GM12801 (cell line): ENCODE measurements at regions not wholly inside any gene's neighbourhood (a gene's known extent, or its start where the extent isn't known, plus 50 kb on each side); places are given as distances from the start of the nearest gene placed in this dataset.

Source experiments
- TF ChIP-seq, protein P1 (sequence below): IDR thresholded peaks from one replicate; pipeline ENCODE4 v1.5.1; 2011; ENCODE audit warnings: control low read depth; ENCODE audit not compliant: insufficient read length; ENCODE audit errors: extremely low read depth

DNA sequence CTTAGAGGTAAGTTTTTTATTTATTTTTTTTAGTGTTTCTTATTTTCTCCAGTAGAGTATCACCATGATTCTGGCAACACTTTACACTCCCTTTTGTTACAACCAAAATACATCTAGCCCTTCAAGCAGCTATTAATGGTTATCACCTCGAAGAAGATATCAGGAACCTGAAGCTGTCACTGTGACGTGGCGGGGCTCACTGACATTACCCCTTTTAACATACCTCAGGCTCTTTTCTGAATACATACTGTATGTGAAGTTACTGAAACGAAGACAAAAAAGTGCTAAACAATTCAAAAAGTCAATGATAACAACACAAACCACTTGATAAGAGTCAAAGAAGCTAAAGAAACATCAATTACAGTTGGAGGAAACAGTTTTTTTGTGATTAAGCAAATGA lies 1218.7 kb downstream of the EFNB2 start:
- TF ChIP-seq, protein P1, sequence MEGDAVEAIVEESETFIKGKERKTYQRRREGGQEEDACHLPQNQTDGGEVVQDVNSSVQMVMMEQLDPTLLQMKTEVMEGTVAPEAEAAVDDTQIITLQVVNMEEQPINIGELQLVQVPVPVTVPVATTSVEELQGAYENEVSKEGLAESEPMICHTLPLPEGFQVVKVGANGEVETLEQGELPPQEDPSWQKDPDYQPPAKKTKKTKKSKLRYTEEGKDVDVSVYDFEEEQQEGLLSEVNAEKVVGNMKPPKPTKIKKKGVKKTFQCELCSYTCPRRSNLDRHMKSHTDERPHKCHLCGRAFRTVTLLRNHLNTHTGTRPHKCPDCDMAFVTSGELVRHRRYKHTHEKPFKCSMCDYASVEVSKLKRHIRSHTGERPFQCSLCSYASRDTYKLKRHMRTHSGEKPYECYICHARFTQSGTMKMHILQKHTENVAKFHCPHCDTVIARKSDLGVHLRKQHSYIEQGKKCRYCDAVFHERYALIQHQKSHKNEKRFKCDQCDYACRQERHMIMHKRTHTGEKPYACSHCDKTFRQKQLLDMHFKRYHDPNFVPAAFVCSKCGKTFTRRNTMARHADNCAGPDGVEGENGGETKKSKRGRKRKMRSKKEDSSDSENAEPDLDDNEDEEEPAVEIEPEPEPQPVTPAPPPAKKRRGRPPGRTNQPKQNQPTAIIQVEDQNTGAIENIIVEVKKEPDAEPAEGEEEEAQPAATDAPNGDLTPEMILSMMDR: no peak

DNA sequence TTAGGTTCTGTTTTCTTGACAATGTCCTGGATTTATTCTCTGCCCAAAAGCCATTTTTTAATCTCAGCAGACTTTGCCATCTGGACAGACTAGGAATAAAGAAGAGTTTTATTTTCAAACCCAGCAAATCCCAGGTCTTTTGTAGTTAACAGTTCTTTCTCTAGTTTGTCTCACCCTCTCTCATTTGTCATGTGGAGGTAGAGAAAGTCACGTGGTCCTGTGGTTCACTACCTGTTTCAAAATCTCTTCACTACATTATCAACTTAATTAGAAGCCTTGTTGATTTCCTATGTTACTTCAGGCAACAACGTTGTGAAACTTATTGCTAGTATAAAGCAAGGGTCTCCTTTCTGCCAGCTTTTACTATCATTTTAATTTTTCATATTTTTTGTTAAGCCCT lies 1222.6 kb downstream of the EFNB2 start:
- TF ChIP-seq, protein P1: no peak

DNA sequence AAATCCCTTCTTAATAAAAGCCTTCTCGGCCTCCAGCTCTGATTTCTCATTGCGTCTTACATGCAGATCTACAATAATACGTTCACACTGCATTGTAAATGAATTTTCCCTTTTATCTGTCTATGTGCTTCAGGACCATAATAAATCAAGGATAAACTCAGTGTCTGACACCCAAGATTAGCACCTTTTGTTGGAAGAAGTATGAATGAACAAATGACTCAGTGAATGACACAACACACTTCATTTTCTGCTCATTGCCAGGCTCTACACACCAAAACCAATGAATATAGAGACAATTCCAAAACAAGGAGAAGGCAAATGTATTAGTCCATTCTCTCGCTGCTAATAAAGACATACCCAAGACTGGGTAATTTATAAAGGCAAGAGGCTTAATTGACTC lies 1224.4 kb downstream of the EFNB2 start:
- TF ChIP-seq, protein P1: no peak

DNA sequence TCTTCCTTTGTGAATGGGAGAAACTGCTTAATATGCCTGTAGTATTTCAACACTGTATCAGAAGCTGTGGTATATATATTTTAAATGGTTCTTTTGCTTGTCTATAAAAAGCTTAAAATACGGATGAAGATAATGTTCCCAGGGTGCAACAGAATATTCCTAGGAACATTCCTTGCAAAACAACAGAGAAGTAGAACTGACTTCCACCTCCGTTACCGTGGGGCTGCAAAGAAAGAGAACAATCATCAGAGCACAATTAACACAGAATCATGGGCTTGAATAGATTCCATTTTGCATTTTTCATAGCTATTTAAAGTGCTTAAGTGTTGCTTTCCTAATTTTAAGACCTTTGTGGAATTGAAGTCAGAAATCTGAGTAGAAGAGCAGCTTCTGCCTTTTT lies 1227.7 kb downstream of the EFNB2 start:
- TF ChIP-seq, protein P1: no peak

DNA sequence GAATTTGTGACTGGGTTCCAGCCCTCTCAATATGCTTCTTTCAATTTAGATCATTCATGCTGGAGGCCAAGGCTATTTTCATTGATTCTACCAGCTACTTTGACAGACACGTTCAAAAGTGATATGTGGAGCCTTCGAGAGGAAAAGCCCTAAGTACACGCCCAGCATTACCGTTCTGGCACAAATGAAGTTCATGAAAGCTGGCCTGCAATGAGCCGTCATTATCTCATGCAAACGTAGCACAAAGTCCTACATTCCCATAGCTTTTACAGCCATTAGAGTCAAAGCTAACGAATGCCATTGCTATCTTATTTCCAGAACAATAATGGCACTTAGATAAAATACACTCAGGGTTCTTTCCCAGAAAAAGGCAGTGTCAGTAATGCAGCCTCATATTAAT lies 1237.6 kb downstream of the EFNB2 start:
- TF ChIP-seq, protein P1: no peak

DNA sequence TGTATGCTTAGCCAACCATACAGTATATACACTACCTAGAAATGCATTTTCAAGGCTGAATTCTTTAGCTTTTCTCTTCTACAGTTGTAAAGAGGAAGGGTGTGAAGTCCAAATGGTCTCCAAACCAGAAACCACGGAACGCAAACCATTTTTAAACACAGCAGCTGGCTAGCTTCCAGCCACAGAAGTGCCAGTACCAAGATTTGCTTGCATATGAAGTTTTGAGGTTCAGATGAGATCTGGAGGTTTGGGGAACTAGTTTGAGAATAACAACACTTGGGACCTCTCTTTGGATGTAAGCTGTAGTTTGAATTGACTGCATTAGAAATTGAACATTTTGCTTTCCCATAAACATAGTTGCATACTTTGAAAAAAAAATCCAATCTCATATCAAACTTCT lies 1243.5 kb downstream of the EFNB2 start:
- TF ChIP-seq, protein P1: no peak

DNA sequence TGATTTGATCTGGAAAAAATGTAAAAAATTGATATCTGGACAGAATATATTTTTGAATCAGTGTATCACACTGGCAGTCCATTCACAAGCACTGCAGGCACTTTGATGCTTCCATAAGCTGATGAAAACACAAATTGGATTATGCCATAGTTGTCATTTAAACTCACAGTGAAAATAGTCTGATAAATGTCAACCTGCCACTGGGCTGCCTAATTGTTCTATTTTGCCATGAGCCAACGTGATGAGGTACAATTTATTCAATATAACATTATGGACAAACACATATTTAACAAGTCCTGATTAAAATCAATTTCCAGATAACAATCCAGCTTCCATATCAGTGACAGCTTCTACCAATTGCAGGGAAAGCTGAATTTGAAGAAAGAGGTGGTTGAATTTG lies 1244.9 kb downstream of the EFNB2 start:
- TF ChIP-seq, protein P1: no peak

DNA sequence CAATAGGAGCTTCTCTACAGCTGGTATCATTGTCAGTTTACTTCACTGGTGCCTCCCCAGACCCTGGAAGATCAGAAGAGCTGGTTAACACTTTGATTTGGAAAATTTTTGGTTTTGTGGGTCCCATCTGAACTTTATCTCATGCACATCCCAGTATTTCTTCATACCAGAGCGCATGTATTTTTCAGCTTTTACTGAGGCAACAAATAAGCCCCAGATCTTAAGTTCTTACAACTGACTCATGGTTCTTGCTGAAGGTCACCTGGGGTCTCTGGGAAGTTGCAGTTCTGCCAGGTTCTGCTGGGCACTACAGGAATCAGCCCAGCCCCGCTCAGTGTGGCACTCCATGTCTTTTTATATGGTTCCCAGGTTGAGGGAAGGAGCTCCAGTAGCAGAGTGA lies 1249.9 kb downstream of the EFNB2 start:
- TF ChIP-seq, protein P1: no peak
